MM.1S (cell line): ENCODE measurements at regions not wholly inside any gene's neighbourhood (a gene's known extent, or its start where the extent isn't known, plus 50 kb on each side); places are given as distances from the start of the nearest gene placed in this dataset.

Experiments
- DNase-seq: peaks from one replicate; pipeline ENCODE4 v3.0.0-alpha.2; 2015
- H2AFZ ChIP-seq: fragments of 300-600 bp; sonication (generic); 2 replicates; pipeline ENCODE4 v1.6.0; 2016; ENCODE audit warnings: antibody characterized with exemption, low read length
- H3F3A ChIP-seq: fragments of 300-600 bp; sonication (generic); 2 replicates; pipeline ENCODE4 v1.6.1; 2016; ENCODE audit warnings: mild to moderate bottlenecking, antibody characterized with exemption, low read length, moderate library complexity, mixed read lengths; ENCODE audit not compliant: insufficient read depth
- H3K27ac ChIP-seq: fragments of 300-600 bp; sonication (generic); 2 replicates; pipeline ENCODE4 v1.5.1; 2016; ENCODE audit warnings: mild to moderate bottlenecking, low read length
- H3K27me3 ChIP-seq: fragments of 300-600 bp; sonication (generic); replicated peaks from 2 replicates; pipeline ENCODE4 v1.6.0; 2016; ENCODE audit warnings: low read length; ENCODE audit not compliant: insufficient read depth
- H3K36me3 ChIP-seq: fragments of 300-600 bp; sonication (generic); replicated peaks from 2 replicates; pipeline ENCODE4 v1.6.1; 2016; ENCODE audit warnings: mild to moderate bottlenecking, low read length, mixed read lengths; ENCODE audit not compliant: insufficient read depth
- H3K4me1 ChIP-seq: fragments of 300-600 bp; sonication (generic); 2 replicates; pipeline ENCODE4 v1.6.1; 2016; ENCODE audit warnings: low read length, mixed read lengths
- H3K4me2 ChIP-seq: fragments of 300-600 bp; sonication (generic); 2 replicates; pipeline ENCODE4 v1.6.0; 2016; ENCODE audit warnings: low read depth, low read length
- H3K4me3 ChIP-seq: fragments of 300-600 bp; sonication (generic); 2 replicates; pipeline ENCODE4 v1.5.1; 2016; ENCODE audit warnings: low read length, mixed read lengths
- H3K79me2 ChIP-seq: fragments of 300-600 bp; sonication (generic); 2 replicates; pipeline ENCODE4 v1.6.1; 2016; ENCODE audit warnings: mixed run types, low read length, mixed read lengths
- H3K9ac ChIP-seq: fragments of 300-600 bp; sonication (generic); 2 replicates; pipeline ENCODE4 v1.6.1; 2016; ENCODE audit warnings: low read length, mixed read lengths
- H3K9me2 ChIP-seq: fragments of 300-600 bp; sonication (generic); replicated peaks from 2 replicates; pipeline ENCODE4 v1.6.1; 2016; ENCODE audit warnings: mild to moderate bottlenecking, low read length, mixed read lengths; ENCODE audit not compliant: insufficient read depth
- H3K9me3 ChIP-seq: fragments of 300-600 bp; sonication (generic); replicated peaks from 2 replicates; pipeline ENCODE4 v1.6.1; 2016; ENCODE audit warnings: mild to moderate bottlenecking, low read length, mixed read lengths; ENCODE audit not compliant: insufficient read depth
- H4K20me1 ChIP-seq: fragments of 300-600 bp; sonication (generic); 2 replicates; pipeline ENCODE4 v1.6.1; 2016; ENCODE audit warnings: mild to moderate bottlenecking, low read length, moderate library complexity, mixed read lengths; ENCODE audit not compliant: insufficient read depth
- EZH2 ChIP-seq: fragments of 300-600 bp; sonication (generic); optimal IDR thresholded peaks from 2 replicates; pipeline ENCODE3; 2017; ENCODE audit warnings: low read depth, mild to moderate bottlenecking, antibody characterized with exemption, low read length, mixed read lengths
- EZH2phosphoT487 ChIP-seq: fragments of 300-600 bp; sonication (generic); IDR thresholded peaks from 2 replicates; pipeline ENCODE4 v1.6.1; 2018; ENCODE audit warnings: antibody characterized with exemption, low read length
- TF ChIP-seq, protein P1 (sequence below): fragments of 300-600 bp; sonication (generic); IDR thresholded peaks from 2 replicates; pipeline ENCODE4 v1.5.1; 2016; ENCODE audit warnings: antibody characterized with exemption, low read length, mixed read lengths

DNA sequence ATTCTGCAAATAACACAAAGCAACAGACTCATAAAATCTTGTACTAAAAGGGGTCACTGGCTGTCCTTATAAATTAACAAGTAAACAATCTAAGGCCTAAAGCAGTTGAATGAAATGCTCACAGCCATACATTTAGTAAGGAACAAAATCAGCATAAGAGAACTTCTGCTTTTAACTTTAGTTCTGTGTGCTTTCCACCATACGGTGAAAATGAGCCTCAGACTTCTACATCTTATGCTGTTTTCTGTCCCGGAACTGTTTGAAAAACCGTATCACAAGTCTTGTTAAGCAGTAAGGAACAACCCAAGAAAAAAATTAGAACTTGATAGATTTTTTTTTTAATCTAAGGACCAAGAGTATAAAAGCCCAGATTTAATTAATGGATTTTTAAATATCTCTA is 549.1 kb upstream of the MIR17HG start:
- Histone ChIP-seq H3K9me3 (no peaks in the 10 kb centered on the region), H3K4me3 (no peak overlapping the region), H3K9me2 (no peaks in the 10 kb centered on the region), H3K9ac (no peak overlapping the region), H3K4me1 (no peaks in the 10 kb centered on the region), H3K4me2 (no peak overlapping the region), H3K36me3 (no peaks in the 10 kb centered on the region), H3K79me2 (no peaks in the 10 kb centered on the region), H2AFZ (no peak overlapping the region), H3K27me3 (no peaks in the 10 kb centered on the region), H3K27ac (no peak overlapping the region), H4K20me1 (no peaks in the 10 kb centered on the region), H3F3A (no peaks in the 10 kb centered on the region)
- TF ChIP-seq EZH2phosphoT487, result no peak
- TF ChIP-seq, protein P1, sequence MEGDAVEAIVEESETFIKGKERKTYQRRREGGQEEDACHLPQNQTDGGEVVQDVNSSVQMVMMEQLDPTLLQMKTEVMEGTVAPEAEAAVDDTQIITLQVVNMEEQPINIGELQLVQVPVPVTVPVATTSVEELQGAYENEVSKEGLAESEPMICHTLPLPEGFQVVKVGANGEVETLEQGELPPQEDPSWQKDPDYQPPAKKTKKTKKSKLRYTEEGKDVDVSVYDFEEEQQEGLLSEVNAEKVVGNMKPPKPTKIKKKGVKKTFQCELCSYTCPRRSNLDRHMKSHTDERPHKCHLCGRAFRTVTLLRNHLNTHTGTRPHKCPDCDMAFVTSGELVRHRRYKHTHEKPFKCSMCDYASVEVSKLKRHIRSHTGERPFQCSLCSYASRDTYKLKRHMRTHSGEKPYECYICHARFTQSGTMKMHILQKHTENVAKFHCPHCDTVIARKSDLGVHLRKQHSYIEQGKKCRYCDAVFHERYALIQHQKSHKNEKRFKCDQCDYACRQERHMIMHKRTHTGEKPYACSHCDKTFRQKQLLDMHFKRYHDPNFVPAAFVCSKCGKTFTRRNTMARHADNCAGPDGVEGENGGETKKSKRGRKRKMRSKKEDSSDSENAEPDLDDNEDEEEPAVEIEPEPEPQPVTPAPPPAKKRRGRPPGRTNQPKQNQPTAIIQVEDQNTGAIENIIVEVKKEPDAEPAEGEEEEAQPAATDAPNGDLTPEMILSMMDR, result no peak
- TF ChIP-seq EZH2, result no peak
- no peak for DNase-seq

DNA sequence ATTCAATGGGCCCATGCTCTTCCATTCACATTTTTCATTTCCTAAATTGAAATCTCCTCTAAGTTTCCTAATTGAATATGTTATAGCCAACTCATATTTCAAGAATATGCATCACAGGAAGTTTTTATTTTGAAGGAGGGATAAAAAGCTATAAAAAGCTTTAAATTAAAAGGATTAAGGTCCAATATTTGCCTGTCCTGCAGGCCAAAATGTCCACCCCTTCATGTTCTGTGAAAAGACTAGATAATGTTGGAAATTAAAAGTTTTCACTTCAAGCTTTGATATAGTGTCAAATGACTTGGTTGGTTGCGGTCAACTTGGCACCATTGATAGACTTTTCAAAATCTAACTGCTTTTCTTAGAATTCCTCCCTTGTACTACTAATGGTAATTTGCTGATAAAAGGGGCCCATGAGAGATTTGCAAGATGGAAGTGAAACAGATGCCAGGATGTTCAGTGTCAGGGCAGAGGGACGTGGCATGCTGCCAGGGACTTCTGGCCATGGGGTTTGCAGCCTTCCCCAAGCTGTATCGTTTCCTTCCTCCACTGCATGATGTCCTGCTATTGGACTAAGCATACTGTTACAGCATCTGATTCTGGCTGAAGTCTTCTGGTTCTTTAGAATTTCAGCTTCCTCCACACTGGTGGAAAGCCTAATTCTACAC is 547.3 kb upstream of the MIR17HG start:
- TF ChIP-seq EZH2phosphoT487 (no peak), EZH2 (no peak)
- TF ChIP-seq, protein P1, result no peak
- Histone ChIP-seq H4K20me1 (no peaks in the 10 kb centered on the region), H3K9ac (no peak overlapping the region), H3K36me3 (no peaks in the 10 kb centered on the region), H3K4me3 (no peak overlapping the region), H2AFZ (no peak overlapping the region), H3K27me3 (no peaks in the 10 kb centered on the region), H3K9me2 (no peaks in the 10 kb centered on the region), H3K4me2 (no peak overlapping the region), H3K4me1 (no peaks in the 10 kb centered on the region), H3K9me3 (no peaks in the 10 kb centered on the region), H3K27ac (no peak overlapping the region), H3K79me2 (no peaks in the 10 kb centered on the region), H3F3A (no peaks in the 10 kb centered on the region)
- no peak for DNase-seq

DNA sequence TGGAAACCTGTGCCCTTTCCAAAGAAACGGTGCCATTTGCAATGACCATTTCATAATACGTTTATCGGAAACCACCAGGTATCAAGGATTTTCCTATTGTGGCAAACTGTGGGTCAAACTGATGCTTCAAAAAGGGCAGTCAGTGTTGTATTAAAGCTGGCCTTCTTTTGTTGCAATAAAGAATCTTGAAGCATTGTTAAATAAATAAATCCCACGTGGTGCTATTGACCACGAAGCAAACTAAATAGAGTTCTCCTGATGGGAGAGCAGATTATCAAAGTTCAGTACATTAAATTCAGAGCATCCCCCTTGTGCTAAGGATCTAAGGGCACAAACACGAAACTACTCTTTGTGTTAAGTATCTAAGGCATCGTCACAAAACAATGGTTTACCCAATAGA is 545.9 kb upstream of the MIR17HG start:
- H3K4me1 ChIP-seq, result no peaks in the 10 kb centered on the region
- H3K4me2 ChIP-seq, result no peak overlapping the region
- no peaks in the 10 kb centered on the region for H3K79me2 ChIP-seq
- H3K9ac ChIP-seq, result no peak overlapping the region
- no peaks in the 10 kb centered on the region for H3K36me3 ChIP-seq
- TF ChIP-seq EZH2 (no peak), EZH2phosphoT487 (no peak)
- TF ChIP-seq, protein P1, result no peak
- H3K9me2 ChIP-seq, result no peaks in the 10 kb centered on the region
- H3K9me3 ChIP-seq, result no peaks in the 10 kb centered on the region
- DNase-seq, result no peak
- no peaks in the 10 kb centered on the region for H3F3A ChIP-seq
- H3K27ac ChIP-seq, result no peak overlapping the region
- H3K27me3 ChIP-seq, result no peaks in the 10 kb centered on the region
- H2AFZ ChIP-seq, result no peak overlapping the region
- H3K4me3 ChIP-seq, result no peak overlapping the region
- no peaks in the 10 kb centered on the region for H4K20me1 ChIP-seq
